HG03025 (cell line): ENCODE measurements at regions not wholly inside any gene's neighbourhood (a gene's known extent, or its start where the extent isn't known, plus 50 kb on each side); places are given as distances from the start of the nearest gene placed in this dataset.

ENCODE experiments used
- ATAC-seq: cut with Tn5 transposase; IDR thresholded peaks from one replicate; pipeline ENCODE4 v1.9.1; 2021; ENCODE audit warnings: mild to moderate bottlenecking, moderate library complexity; ENCODE audit not compliant: unreplicated experiment, low FRiP score

DNA sequence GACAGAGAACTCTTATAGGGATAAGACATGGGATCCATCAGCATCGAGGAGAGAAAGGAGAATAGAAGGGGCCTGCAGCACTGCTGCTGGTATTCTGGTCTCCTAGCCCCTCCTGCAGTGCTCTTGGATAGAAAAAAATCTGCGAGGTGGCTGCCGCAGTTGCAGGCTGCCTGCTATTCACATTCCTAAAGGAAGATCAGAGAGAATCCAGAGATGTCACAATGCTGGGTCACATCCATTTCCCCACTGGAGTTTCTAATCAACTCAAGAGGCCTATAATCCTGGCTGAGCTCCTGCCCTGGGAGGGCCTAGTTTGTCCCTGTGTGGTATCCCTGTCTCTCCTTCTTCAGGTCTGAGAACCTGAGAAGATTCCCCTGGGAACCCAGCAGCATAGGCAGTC lies 357.8 kb downstream of the MAFB start:
- no peak for ATAC-seq

DNA sequence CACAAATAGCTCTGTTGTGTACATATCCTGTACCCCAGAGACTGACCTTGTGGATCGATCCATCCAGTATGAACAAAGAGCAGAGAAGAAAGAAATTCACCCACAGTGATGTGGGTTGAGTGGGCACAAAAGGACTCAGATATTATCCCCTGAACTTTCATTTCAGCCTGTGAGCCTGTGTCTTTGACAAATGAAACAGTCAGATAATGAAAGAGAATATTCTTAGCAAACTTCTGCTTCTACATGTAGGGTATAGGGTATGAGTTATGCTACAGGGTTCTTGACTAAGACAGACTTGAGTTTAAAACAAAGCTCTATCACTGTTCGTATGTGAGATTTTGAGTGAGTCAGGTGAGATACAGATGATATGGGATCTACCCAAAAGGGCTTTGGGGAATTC lies 359.7 kb downstream of the MAFB start:
- no peak for ATAC-seq

- no peak for ATAC-seq
Measured at GRCh38 chr20:40326784-40327183, 362.3 kb downstream of the MAFB start.

DNA sequence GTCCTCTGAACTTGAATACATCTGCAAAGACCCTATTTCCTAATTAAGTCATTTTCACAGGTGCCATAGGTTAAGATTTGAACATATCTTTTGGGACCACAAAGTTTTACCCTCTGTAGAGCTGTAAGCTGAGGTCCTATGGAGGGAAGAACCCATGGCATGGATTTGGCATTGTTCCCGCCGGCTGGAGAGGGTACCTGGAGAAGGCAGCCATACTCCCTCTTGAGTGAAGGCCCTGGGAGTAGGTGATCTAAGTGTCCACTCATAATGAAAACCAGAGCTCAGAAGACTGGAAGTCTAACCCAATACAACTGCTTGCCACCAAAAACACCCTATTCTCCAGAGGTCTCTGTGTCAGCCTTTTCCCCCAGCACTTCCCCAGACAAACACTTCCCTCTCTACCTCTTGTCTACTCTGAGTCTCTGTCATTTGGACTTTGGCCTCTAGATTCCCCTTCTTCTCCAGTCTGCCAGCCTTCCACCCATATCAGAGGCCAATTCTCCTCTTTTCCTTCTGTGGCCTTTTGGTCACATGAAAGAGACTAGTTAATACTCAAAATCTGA lies 363.9 kb downstream of the MAFB start:
- no peak for ATAC-seq

GRCh38 chr20:40323361-40323794 lies 365.7 kb downstream of the MAFB start:
- ATAC-seq = no peak

DNA sequence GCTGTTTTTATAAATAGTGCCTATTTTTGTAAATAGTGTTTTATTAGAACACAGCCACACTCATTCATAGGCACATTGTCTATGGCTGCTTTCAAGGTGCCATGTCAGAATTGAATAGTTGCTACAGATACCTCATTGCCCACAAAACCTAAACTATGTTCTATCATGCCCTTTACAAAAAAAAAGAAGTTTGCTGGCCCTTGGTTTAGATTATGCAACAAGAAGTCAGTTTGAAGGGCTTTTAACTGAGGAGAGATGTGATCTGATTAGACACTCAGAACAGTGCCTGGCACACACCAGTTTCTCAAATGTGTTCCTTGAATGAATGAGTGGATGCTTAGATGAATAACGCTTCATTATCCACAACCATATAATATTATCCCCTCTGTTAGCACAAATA lies 366.1 kb downstream of the MAFB start:
- no peak for ATAC-seq

DNA sequence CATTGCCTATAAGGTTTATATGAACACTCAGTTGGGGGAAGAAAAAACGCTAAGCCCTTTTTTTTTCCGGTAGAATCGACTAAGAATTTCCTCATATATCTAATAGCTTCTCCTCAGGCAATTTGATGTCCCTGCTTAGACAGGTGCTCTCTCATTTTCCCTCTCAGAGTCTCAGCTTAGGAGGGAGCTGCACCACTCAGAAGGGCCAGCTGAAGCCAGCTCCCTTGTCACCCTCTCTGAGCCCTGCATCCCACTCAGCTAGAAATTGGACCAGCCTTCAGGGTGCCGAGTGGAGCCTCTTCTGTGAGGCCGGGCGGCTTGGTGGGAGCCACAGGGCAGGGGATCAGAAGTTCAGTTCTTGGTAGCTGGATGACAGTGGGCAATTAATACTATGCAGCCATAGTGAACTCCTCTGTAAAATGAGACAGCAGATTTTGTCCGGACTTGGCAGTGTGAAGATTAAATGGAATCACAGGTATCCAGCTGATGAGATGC lies 368.5 kb downstream of the MAFB start:
- no peak for ATAC-seq

DNA sequence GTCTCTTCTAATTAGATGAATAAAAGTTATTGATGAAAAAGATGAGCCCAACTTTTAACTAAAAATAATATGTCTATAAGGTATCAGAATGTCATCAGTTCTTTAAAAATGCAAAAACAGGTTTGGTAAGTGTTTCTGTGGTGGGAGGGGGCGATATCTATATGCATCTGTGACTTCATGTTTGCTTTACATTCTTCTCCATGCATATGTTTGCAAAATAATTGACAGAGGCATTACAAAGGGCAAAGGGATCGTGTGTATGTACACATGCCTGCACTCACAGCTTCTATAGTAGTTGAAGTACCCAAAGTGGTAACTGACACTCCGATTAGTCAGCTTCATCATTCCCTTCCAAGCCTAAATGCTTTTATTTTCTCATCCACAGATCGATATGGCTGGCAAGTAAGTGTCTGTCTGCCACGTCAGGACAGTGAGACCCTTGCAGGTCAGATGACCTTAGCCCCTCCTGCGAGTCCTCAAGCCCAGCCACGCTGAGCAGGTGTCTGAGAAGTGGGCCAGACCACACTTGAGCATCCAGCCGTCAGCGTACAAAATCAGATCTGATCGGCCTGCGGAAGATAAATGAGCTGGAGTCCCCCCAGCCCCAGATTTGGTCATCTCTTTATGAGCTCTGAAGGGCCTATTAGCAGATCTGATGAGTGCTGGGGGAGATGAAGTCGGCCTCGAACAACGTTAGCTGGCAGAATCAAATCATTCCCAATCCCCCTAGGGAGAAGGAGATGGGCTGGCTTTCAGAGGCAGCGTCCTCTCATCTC lies 369.1 kb downstream of the MAFB start:
- ATAC-seq = no peak

GRCh38 chr20:40319056-40319455 lies 370.0 kb downstream of the MAFB start:
- no peak for ATAC-seq

- ATAC-seq = no peak
Measured at GRCh38 chr20:40317156-40317790, 371.8 kb downstream of the MAFB start.

GRCh38 chr20:40314278-40314677 lies 374.8 kb downstream of the MAFB start:
- no peak for ATAC-seq

DNA sequence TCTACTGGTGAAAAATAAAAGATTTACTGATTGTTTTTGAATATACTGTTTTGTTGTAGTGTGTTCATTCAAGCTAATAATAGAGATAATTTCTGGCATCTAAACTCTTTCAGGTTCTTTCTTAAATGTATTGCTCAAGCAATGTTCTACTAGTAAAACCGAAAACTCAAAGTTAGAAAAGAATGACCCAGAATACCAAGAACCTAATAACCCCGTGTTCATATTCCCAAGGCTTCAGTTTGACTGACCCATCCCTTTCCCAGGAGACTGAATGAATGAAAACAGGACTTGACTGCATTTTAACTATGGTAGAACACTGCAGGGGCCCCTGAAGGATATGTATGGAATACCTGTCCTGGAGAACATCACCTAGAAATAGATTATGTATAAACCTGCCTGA lies 375.3 kb downstream of the MAFB start:
- no peak for ATAC-seq

- no peak for ATAC-seq
Measured at GRCh38 chr20:40309731-40310130, 379.3 kb downstream of the MAFB start.

GRCh38 chr20:40307997-40308396 lies 381.0 kb downstream of the MAFB start:
- no peak for ATAC-seq

DNA sequence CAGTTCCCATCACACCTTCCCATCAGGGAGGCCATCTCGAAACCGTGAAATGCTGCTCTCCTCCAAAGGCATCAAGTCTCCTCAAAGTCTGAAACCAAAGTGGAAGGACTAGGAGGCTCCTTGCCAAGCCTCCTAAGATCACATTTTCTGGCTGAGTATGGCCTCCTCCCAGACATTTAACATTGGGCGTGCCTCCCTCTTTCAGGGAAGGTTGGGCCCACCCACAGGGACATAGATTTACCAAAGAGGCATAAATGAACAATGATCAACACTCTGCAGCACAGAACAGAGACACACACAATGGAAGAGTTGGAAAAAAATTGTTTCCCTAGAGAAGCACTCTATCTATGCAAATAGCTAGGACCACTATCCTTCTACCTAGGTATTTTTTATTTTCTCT lies 381.8 kb downstream of the MAFB start:
- no peak for ATAC-seq

GRCh38 chr20:40305303-40305702 lies 383.7 kb downstream of the MAFB start:
- ATAC-seq = no peak

DNA sequence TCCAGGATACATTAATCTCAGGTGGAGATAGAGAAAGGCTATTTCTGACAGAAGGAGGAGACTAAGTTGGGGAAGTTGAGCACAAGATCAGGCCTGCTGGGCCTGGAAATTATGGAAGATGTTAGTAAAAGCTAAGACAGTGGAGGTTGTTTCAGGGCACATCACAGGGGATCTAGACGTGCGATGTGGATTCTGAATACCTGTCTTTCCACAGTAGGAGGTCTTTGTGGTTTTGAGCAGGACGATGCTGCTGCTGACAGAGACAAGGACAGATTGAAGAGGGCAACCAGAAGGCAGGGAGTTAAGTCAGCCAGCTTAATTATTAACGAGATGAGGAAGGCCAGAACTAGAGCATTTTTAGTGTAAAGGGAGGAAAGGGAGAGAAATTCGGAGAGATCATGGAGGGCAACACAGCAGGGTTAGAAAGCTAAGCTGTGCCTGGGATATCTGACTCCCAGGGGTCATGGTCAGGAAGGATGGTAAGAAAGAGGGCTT lies 384.9 kb downstream of the MAFB start:
- ATAC-seq = no peak

GRCh38 chr20:40294747-40295146 lies 394.3 kb downstream of the MAFB start:
- ATAC-seq = no peak

GRCh38 chr20:40294175-40294574 lies 394.9 kb downstream of the MAFB start:
- ATAC-seq = no peak

DNA sequence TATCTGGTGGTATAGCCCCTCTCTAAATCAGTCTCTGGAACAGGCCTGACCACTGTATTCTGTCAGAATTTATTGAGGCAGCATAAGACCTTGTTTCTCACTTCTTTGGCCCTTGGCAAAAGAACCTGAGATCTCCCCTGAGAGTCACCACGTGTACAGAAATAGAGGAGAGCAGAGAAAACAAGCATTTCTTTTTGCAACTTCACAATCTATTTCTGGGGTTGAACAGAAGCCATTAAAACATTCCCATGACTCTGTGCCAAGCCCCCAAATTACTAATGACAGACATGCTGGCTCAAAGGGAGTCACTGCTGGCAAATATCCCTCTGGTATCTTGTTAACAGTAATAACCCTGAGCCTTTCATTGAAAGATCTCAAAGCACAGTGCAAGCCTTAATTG lies 395.3 kb downstream of the MAFB start:
- no peak for ATAC-seq

- ATAC-seq = no peak
Measured at GRCh38 chr20:40291493-40292135, 397.4 kb downstream of the MAFB start.
